Effector CD8-positive, alpha-beta T cell (primary cell): ENCODE measurements at regions not wholly inside any gene's neighbourhood (a gene's known extent, or its start where the extent isn't known, plus 50 kb on each side); places are given as distances from the start of the nearest gene placed in this dataset.

Experiments used
- DNase-seq: peaks from one replicate; lab custom pipeline; 2025; lab: John Stamatoyannopoulos, UW

DNA sequence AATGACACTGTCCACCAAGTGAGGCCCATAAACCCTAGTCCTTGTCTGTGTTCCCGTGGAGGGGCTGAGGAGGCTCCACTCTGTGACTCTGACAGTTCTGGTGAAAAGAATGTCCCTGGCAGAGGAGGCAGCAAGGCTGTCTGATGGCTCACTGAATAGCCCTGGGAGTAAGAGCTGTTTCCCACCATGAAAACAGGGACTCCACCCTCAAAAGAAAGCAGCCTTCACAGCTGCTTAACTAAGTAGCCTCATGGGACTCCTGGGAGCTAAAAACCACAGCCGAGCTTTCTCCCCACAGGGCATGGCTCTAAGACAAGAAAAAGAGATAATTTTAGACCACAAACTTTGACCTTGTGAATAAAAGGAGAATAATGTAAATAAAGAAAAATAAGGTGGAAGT, 135.1 kb upstream of the FRY start:
- no peak for DNase-seq

DNA sequence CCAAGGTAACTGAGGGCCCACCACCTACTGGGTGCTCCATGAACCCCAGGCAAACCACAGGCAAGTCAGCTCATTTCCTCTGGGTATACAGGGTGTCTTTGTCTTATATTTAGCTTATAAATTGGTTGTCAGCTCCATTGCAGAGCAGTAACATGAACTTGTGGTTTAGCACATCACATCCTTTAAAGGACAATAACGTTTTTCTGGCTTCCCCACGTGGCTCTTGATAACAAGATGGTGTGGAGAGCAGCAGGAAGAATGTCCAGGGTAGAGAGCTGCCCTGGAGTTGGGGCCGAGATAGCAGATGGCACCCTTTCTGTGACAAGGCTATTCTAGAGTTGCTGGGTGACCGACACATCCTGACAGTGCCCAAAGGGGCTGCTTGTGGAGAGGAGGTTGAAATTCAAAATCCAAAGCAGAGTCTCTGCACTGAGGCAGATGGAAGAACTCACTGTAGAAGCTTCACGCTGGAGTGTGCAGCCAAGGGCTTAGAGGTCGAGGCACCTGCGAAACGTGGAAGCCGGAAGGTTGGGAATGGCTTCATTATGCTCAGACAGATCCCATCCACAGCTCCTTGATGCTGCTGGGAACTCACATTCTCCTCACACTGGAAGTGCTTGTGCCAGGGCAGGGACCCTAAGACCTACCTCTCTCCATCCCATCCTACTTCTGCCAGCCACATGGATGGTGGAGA, 133.0 kb upstream of the FRY start:
- DNase-seq, result no peak

DNA sequence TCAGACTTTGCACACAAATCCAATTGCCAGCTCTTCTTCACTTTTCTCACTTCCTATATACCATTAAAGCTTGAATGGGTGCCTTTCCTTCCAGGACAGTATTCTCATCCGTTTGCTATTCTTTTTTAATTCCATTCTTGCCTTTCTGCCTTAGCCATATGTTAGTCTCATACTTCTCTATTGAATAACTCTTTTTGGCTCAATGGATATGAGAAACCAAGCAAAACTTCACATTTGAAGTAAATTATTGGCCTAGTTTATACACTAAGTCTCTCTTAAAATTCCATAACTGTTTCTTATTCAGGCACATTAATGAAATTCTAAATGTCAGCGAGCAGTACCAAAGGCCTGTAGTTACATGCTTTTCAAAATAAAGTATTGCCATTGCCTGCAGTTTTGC, 129.6 kb upstream of the FRY start:
- no peak for DNase-seq

DNA sequence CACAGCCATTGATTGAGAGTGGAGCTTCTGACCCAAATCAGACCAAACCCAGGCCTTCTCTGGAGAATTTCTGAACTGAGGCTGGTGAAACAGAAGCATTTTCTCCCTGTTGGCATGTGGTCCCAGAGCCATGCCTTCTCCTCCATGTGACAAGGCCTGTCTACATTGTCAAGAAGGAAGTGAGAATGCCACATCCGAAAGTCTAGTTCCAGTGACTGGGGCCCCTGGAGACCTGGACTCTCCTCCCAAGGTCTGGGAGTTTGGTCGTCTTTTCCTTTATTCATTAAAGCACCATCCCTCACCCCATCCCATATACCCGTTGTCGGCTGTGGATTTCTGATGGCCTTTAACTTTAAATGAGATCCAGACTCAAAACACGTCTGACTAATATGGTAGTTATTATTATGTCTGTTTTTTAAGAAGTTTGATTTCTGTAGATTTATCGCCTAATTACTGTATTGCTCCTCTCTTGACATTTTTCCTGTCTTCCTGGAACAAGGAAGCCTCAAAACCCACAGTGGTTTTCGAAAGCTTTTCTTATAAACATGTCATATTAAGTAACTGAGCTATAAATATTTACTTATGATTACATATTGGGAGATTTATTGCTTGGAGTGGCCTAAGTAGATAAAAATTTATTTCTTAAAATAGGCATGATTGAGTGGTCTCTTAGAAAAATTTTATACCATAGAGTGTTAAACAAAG, 128.3 kb upstream of the FRY start:
- no peak for DNase-seq

DNA sequence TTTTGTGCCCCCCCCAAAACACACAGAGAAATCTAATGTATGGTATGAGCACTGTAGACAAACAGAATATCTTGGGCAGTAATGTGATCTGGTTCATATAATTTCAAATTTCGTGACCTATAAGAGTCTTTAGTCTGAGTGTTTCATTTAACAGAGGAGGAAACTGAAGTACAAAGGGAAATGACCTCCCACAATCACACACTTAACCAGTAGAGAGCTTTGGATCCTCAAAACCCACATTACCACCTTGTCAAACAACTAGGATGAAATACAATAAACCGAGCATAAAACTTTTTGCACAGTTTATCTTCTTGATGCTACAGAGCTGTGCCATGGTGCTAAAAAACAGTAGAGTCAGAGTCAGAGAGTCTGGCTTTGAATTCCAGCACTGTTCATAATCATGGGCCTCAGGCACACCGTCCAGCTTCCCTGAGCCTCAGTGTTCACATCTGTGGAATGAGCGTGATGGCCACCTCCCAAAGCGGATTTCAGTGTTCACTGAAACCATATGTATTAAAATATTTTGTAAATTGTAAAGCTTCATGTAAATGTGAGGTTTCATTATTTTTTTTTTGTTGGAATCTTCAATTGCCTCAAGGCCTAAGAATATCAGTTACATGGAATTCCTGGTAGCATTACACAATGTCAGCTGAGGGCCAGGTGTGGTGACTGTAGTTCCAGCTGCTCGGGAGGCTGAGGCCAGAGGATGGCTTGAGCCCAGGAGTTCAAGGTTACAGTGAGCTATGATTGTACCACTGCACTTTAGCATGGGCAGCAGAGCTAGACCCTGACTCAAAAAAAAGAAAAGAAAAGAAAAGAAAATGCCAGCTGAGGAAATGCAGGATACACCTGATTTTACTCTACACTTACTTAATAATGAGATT, 126.4 kb upstream of the FRY start:
- DNase-seq, result no peak

DNA sequence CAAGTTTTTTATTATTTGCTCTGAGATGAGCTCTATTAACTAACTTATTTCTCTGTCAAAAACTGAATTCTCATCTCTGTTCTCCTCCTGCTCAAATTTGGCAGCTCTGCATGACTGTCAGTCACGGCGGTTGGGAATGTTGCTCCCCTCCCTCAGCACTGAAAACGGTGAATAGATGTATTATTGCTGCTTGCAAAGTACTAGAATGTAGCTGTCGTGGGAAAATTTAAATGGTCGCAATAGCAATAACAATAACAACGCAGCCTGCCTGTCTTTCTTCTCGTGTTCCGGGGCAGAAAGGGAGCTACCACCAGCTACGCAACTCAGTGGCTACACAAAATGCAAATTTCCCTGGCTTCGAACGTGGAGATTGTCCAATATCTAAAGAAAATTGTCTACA, 125.6 kb upstream of the FRY start:
- DNase-seq, result no peak

DNA sequence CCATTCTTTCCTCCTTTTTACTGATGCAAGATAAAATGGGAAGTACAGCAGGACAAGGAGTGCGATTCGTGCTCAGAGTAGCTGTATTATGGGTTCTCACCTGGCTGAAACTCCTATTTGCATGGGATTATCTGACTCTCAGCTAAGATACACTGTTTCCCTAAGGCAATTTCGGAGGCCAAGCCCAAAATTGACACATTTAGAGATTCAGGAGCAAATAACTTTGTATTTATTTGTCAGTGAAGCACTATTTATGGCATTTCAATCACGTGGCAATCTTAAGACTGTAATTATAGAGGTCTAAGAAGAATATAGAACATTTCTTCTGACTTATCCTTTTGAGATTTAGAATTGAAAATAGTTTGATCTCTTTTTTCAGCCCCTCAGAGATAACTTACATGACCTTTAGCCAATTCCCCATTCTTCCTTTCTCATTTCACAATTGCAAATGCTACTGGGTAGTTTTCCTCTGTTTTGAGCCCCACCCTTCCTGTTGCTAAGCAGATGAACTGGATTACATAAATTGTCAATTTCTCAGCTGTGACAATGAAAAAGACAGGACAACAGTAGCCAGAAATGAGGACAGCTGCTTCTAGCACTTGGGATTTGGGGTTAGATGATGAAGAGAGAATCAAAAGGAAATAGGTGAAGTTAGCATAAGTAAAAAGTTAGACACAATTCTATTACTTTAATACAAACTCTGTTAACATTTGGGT, 122.7 kb upstream of the FRY start:
- DNase-seq, result no peak

DNA sequence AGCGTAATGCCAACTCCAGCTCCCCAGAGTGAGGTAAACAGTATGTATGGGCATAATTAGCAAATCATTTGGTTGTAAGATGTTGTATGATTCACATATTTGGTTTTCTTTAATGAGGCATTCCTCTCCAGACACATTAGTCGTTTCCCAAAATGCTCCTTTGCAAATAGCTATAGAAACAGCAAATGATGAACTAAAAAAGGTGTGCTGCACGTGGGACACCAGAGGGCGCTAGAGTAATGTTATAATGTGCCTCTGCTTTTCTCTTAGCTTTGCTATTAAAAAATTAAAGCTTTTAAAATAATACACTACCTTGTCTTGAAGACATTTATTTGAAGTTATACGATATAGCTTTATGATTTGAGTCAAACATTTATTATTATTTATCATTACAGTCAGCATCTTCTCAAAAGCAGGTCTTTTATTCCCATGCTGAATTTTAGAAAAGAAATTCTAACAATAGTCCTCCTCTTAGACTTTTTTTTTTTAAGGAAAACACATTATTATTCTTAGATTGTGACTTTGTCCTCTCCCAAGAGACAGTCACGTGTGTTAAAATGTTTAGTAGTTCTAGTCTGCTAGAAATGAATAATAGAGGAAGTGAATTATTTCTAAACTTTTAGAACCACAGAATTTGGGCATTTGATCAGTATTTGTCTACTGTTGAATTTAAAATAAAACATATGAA, 121.6 kb upstream of the FRY start:
- DNase-seq, result peak; percentile 5

DNA sequence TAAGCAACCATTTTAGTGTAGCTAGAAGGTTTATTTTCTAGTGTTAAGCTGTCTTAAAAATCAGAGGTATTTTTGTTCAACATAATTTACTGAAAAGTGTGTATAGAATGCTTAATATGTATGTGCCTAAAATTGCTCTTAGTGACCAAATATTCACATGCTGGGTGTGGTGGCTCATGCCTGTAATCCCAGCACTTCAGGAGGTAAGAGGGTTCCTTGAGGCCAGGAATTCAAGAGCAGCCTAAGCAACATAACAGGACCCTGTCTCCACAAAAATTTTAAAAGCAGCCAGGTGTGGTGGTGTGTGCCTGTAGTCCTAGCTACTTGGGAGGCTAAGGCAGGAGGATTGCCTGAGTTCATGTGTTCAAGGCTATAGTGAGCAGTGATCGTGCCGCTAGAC, 120.9 kb upstream of the FRY start:
- no peak for DNase-seq

DNA sequence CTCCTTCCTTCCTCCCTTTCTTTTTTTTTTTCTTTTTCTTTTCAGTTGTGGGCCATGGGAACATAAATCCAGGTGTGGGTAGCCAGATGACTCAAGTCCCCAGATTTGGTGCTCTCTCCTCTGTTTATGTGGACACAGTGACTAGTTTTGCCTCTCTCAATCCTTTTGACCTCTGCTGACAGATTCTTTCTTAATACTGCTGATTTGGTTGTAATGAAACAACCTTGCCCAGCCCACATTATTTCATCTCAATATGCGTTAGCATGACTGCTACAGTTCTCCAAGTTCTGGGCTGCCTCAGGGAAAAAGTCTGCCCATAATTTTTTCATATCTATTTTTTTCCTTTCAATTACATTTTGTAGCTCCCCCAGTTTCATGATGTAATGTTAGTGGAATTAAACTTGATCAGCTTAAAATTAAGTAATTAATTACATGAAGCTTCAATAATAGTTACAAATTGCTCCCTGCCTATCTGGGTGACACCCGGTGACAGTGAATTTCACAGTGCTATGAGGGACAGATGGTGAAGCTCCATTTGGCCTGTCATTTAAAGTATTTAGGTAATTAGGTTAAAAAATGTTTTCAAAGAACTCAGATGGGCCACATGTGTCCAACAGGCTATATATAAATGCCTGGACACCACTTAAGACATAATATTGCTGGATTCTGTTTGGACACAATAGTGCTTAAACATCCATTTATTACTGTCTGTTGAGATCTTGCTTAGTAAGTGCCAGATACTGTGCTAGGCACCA, 118.8 kb upstream of the FRY start:
- no peak for DNase-seq

DNA sequence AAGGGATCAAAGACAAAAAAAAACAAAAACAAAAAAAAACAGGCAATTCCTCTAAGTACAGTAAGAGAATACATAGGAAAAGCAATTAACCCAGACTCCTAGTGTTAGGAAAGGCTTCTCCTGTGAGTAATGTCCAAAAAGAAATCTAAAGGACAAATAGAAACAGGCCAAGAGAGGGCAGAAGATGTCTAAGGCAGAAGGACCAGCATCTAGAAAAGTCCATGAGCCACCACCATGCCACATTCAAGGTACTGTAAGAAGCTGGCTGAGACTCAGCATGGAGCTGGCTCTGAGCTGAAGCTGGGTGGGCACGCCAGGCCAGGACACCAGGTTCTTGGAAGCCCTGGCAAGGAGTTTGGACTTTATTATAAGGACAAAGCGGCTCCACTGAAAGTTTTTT, 118.1 kb upstream of the FRY start:
- no peak for DNase-seq

DNA sequence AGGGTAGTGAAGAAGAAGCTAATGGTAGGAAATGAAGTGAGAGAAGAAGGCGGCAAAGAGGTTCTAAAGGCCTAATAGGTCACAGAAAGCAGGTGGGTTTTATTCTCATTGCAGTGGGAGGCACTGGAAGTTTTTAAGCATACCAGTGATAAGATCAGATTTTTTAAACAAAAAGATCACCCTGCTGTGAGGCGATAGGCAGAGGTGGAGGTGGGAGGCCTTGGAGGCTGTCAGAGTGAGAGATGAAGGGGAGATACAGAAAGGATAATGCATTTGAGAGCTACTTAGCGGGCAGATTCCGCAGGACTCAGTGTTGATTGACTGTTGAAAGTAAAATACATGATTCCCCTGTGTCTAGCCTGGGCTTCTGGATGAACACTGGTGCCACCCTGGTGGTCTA, 116.7 kb upstream of the FRY start:
- no peak for DNase-seq

DNA sequence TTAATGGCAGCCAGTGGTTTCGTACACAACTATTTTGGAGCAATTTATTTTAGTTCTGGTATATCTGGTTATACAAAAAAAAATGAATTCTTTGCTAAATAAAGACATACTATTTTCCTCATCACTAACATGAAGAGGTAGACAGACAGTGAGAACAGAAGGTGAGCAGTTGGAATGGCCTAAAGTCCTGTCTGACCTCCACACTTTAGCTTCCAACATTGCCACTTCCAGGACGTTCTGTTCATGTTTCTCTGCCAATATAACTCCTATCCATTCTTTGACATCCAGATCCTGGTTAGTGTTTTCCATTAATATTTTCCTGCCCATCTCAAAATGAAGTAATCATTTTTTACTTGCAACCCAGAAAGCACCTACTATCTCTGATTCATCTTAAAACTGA, 112.9 kb upstream of the FRY start:
- no peak for DNase-seq

DNA sequence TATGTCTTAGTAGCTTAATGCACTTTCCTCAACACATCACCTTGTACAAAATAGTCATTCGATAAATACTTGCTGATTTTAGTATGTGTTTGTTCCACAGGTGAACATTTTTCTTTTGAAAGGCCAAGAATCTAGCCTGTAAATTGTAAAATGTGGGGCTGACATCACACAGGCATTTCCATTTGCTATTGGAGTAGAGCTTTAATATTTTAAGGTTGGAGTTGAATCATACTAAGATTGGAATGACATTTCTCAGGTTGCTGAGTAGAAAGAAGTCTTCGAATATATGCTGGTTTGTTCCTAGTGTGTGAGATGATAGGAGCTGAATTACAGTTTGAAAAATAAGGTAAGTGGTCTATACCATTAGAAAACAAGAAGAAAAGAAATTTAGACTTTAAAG, 112.3 kb upstream of the FRY start:
- DNase-seq, result no peak

DNA sequence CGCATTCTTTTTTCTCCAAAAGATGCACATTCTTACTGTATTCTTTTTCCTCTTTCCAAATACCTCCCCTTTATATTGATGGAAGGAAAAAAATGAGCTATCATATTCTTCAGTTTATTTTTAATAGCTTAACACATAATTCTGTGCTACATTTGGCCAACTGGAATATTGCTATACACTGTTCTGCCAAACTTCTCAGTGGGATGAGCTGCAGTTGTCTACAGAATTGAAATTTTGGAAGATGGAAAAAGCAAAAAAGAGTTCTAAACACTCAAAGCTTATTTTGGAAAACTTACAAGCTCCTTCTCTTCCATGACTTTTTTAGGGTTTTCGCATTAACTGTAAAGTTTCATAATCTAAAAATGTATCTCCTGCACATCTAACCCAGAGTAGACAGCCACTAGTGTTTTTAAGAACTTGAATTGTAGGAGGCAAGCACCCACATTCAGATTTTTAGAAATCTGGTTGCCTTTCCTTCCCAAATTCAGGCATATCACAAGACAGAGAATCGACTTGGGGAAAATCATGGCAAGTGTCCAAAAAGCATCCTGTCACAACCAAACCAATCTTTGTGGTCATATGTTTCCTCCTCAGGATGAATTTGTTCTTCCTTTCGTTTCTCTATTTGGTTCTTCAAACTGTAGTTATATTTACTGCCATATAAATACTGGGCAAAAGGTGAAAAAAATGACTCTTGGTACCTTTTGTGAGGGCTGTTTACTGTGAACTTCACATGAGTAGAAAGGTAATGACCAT, 111.4 kb upstream of the FRY start:
- no peak for DNase-seq

DNA sequence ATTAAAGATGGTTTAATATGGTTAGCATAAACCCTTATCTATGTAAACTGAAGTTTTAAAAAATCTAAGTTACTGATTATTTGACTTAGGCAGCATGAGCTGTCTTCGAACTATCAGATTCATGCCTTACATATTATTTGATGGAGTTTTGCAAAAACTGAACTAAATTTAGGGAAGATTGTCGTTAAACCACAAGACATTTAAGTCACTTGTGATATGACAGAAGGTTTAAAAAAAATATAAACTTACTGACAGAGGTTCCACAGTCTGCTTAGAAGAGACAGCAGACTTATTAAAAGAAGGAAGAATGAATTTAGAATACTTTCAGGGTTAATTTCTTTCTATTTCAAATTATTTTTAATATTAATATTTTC, 110.9 kb upstream of the FRY start:
- DNase-seq, result no peak

DNA sequence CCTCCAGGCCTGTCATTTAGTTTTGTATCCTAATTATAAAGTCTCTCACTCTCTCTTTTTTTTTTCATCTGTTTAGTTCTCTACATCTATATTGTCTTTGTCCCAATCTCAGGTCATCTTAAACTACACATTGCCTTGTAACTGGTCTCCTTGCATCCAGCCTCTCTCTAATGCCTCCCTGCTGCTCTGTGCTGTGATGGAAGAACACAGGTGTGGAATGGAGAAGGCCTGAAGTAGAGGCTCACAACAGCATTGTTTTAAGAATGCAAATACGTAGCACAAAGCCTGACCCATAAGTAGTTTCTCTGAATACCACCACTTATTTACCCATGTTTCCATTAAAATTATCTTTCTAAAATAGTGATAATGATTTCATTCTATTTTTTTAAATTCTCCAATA, 108.8 kb upstream of the FRY start:
- DNase-seq, result no peak

DNA sequence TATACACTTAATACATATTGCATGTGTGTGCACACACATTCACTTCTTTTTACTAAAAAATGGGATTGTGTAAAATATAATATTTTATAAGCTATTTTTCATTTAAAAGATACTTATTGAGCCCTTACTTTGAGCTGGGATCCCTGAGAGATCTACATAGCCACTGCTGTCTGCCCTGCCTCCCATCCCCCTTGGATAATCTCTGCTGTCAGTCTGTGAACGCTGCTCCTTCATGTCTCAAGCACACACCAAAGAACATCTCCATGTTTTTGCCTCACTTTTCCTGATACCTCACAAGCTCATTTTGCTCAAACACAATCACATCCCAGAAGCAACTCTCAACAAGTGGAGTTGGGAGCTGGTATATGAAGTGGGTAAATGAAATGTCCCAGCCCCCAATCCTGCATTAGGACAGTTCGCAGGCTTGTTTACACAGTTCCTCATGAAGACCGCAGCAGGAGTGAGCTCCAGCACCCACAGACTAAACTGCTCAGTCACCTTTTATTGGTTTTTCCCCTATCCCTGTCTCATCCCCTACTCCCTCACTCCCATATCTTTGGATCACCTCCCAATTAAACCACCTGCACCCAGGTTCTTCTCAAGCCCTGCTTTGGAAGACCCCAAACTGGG, 108.3 kb upstream of the FRY start:
- no peak for DNase-seq

DNA sequence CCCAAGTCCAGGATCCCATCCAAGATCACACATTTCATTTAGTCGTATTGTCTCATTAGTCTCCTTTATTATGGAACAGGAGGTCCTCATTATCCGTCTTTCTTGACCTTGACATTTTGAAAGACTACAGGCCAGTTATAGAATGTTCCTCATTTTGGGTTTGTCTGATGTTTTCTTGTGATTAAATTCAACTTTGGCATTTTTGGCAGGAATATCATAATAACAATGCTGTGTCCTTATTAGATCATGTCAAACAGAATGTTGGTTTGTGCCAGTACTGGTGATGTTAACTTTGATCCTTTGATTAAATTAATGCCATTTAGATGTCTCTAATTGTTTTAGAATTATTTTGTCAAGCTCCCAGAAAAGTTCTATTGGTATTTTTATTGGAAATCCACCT, 106.5 kb upstream of the FRY start:
- DNase-seq, result no peak

DNA sequence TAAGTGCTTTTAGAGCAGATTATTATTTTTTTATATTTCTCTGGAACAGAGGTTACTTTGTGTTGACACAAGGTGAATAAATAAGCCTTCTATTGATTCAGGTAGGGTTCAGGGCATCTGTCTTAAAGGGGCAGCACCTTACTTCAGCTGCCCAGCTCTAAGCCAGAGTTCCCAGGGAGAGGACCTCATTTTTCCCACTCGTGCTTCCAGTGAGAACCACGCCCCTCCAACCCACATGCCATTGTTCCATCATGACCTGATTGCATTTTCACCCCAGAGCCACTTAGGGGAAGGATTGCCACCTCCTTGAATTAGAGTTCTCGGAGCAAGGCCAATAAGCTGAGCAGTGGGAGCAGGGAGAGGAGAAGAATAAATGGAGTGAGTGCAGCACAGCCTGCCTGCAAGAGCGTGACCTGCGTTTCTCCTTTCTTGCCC, 104.3 kb upstream of the FRY start:
- no peak for DNase-seq
